ENCODE measurements at regions not wholly inside any gene's neighbourhood (a gene's known extent, or its start where the extent isn't known, plus 50 kb on each side); places are given as distances from the start of the nearest gene placed in this dataset.

DNA sequence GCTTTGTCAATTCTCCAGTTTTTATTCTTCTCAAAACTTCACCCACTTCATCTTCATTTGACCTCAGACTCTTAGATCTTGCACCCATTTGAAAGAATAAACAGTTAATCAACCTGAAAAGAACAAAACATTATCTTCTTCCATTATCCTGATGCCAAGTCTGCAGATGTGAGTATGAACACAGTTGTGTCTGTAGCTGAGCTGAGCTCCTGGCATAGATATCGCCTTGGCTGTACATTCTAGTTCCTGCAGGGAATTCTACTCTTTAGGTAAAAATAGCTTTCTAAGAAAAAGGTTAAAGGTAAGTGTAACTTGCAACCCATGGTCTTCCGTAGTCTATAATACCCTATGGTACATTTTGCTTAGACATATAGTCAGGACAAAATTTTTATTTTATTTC, 169.7 kb downstream of the KCNA5 start:
- Mint-ChIP-seq H3K36me3 (no peaks in the 10 kb centered on the region), H3K27me3 (peaks cover 6 to 25% of the 10 kb centered on the region in 2 donors), H3K9me3 (no peaks in the 10 kb centered on the region), H3K4me1 (no peaks in the 10 kb centered on the region), H3K4me3 (no peak overlapping the region), H3K27ac (no peak overlapping the region)
- ATAC-seq (replicated peaks): no peak
- no peak for DNase-seq

DNA sequence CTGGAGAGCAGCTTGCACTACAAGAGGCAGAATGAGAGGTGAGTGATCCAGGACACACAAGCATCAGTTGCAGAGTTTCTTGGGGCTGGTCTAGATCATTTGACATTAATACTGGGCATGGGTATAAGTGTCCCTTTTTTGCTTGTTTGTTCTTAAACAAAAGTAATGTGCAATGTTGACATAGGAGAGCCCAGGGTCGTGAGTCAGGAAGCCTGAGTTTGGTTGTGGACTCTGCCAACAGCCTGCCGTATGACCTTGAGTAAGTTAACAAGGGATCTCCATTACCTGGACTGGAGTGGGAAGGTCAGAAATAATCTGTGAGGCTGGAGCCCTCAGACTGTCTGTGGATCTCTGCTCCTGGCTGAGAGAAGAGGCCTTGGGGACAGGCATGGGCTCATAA, 170.3 kb downstream of the KCNA5 start:
- Mint-ChIP-seq H3K4me1 (no peaks in the 10 kb centered on the region), H3K27me3 (peaks cover 6 to 21% of the 10 kb centered on the region in 2 donors), H3K9me3 (no peaks in the 10 kb centered on the region), H3K27ac (no peak overlapping the region), H3K36me3 (no peaks in the 10 kb centered on the region), H3K4me3 (no peak overlapping the region)
- ATAC-seq (replicated peaks): no peak
- no peak for DNase-seq

DNA sequence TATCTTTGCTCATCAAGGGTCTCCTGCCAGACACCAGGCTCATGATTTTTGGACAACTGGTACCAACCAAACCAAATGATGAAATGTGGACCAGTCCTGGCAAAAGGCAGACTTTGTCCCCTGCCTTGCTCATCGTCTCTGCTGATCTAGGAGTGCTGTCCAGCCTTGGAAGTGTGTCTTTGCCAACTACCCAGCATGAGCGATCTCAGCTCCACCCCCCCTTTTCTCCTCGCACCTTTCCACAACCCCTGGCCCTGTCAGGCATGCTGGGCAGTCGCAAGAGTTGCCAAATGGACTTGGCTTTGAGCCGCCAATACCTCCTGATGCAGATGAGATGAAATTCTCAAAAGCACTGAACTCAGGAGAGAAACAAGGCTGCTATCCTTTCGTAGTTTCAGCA, 174.3 kb downstream of the KCNA5 start:
- Mint-ChIP-seq H3K4me3 (no peak overlapping the region), H3K36me3 (no peaks in the 10 kb centered on the region), H3K27ac (no peak overlapping the region), H3K9me3 (no peaks in the 10 kb centered on the region), H3K4me1 (no peaks in the 10 kb centered on the region), H3K27me3 (peaks cover 10 to 23% of the 10 kb centered on the region in 2 donors)
- ATAC-seq (replicated peaks): no peak
- no peak for DNase-seq

DNA sequence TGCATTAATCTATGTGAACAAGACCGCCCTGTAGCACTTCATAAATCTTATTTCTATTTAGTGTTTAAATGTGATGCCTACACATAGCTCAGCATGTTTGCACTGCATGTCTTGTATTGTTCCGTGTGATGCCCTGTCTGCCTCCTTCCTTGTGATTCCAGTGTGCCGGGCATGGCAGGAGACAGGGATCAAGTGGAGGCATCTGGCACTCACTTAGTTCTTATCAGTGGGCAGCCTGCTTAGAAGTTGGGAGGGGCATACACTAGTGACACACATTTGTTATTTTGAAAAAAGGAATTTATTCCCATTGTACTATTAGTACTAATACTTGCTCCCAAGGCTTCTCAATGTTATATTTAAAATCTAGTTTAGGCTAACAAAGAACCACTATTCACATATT, 176.4 kb downstream of the KCNA5 start:
- no peak for ATAC-seq (replicated peaks)
- no peak overlapping the region for H3K27ac Mint-ChIP-seq
- no peak overlapping the region for H3K4me3 Mint-ChIP-seq
- DNase-seq: no peak
- H3K9me3 Mint-ChIP-seq: no peaks in the 10 kb centered on the region
- H3K27me3 Mint-ChIP-seq: peaks cover 4 to 21% of the 10 kb centered on the region in 2 donors
- no peaks in the 10 kb centered on the region for H3K4me1 Mint-ChIP-seq
- no peaks in the 10 kb centered on the region for H3K36me3 Mint-ChIP-seq

DNA sequence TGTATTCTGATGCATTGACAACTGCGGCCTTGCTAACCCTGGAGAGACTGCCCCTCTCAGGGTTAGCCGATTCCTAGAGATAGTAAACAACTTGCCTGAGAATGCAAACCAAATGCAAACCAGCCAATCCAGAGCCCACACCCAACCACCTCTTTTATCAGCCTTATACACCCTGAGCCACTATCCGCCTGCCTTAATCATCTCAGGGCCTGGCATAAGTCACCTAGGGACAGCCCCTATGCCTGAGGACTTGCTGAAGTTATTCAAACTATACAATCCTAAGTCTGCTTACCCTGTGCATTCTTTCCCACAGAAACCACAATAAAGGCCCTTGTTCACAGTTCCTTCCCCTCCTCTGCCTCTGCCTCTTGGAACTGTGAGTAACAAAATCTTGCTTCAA, 177.2 kb downstream of the KCNA5 start:
- H3K9me3 Mint-ChIP-seq: no peaks in the 10 kb centered on the region
- ATAC-seq (replicated peaks) (peak; percentile 84 to 92), DNase-seq (no peak)
- no peak overlapping the region for H3K4me3 Mint-ChIP-seq
- H3K36me3 Mint-ChIP-seq: no peaks in the 10 kb centered on the region
- H3K4me1 Mint-ChIP-seq: no peaks in the 10 kb centered on the region
- peaks cover 4 to 20% of the 10 kb centered on the region in 2 donors for H3K27me3 Mint-ChIP-seq
- no peak overlapping the region for H3K27ac Mint-ChIP-seq

DNA sequence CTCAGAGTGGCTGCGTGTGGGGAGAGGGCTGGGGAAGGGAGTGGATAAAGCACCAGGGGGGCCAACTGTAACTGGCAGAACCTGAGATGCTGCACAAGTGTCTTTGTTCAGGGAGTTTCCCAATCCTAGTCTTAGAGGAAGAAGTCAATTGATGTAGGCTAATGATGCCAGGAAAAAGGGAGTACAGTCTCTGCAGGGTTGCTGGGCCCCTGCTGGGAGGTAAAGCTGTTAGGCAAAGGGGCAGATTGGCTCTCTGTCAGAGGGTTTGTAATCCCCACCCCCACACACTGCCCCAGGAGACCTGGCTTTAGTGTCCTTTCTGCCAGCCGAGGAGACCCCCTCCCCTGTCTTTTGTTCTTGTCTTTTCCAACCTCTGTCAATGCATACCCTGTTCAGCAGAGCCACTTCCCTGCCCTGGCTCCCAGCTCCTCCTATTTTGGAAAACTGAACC, 178.4 kb downstream of the KCNA5 start:
- H3K27ac Mint-ChIP-seq: no peak overlapping the region

DNA sequence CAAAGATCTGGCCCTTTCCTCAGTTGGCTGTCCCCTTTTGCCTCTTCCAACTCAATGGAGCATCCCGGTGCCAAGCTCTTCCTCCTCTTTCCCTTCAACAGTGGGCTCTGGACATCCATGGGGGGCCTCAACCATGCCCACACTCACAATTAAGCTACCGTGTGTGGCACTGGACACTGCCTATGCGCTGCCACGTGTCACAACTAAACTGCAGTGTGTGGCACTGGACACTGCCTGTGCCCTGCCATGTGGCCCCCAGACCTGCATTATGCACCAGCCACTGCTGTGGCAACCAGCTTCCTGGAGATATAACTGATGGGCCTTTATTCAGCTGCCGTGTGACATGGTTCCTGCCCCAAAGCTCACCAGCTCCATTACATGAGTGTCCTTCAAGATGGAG, 179.1 kb downstream of the KCNA5 start:
- H3K9me3 Mint-ChIP-seq: no peaks in the 10 kb centered on the region
- no peak overlapping the region for H3K27ac Mint-ChIP-seq
- H3K4me3 Mint-ChIP-seq: no peak overlapping the region
- no peak for ATAC-seq (replicated peaks)
- no peak for DNase-seq
- peaks cover 4 to 14% of the 10 kb centered on the region in 2 donors for H3K27me3 Mint-ChIP-seq
- H3K36me3 Mint-ChIP-seq: no peaks in the 10 kb centered on the region
- no peaks in the 10 kb centered on the region for H3K4me1 Mint-ChIP-seq

More for the DNA sequence above, 178.4 kb downstream of the KCNA5 start:
- DNase-seq (no peak), ATAC-seq (replicated peaks) (no peak)
- no peaks in the 10 kb centered on the region for H3K36me3 Mint-ChIP-seq
- H3K9me3 Mint-ChIP-seq: no peaks in the 10 kb centered on the region
- peaks cover 4 to 14% of the 10 kb centered on the region in 2 donors for H3K27me3 Mint-ChIP-seq
- H3K4me3 Mint-ChIP-seq: no peak overlapping the region
- H3K4me1 Mint-ChIP-seq: no peaks in the 10 kb centered on the region

DNA sequence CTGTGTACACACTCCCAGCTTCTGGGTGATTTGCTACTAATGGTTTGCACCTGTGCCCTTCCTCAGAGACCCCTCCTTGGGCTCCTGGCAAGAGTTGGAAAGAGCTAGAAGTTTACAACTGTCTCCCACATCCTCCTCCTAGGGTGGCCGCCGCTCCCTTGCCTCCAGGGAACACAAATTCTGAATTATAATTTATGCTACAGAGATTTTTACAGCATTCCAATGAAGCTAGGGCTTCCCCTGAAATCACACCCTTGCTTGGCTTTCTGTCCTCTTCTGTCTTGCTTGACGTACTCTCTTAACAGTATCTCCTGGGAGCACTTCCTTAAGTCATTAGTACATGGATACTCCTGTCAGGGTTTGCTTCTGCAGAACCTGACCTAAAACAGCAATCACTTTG, 180.2 kb downstream of the KCNA5 start:
- no peaks in the 10 kb centered on the region for H3K36me3 Mint-ChIP-seq
- peaks cover 4 to 14% of the 10 kb centered on the region in 2 donors for H3K27me3 Mint-ChIP-seq
- no peaks in the 10 kb centered on the region for H3K4me1 Mint-ChIP-seq
- no peak for DNase-seq
- H3K9me3 Mint-ChIP-seq: peaks cover 0 to 1% of the 10 kb centered on the region in 2 donors
- no peak overlapping the region for H3K4me3 Mint-ChIP-seq
- ATAC-seq (replicated peaks): no peak
- no peak overlapping the region for H3K27ac Mint-ChIP-seq

DNA sequence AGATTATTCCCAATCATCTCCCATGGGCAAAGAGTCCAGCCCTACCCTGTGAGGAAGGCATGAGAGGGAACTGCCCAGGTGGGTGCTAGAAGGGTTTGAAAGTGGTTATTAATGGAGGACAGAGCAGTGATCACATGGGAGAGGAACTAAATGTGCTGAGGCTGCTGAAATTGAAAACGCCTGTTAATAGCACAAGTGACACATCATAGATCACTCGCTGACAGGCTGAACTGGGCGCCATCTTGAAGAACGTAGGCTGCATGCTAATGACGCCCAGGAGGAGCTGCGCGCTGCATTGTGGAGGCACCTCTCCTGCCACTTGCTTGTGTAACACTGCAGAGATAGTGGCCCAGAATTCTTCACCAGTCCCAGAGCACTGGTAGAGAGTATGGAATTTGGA, 182.9 kb downstream of the KCNA5 start:
- Mint-ChIP-seq H3K36me3 (no peaks in the 10 kb centered on the region), H3K27ac (no peak overlapping the region)

DNA sequence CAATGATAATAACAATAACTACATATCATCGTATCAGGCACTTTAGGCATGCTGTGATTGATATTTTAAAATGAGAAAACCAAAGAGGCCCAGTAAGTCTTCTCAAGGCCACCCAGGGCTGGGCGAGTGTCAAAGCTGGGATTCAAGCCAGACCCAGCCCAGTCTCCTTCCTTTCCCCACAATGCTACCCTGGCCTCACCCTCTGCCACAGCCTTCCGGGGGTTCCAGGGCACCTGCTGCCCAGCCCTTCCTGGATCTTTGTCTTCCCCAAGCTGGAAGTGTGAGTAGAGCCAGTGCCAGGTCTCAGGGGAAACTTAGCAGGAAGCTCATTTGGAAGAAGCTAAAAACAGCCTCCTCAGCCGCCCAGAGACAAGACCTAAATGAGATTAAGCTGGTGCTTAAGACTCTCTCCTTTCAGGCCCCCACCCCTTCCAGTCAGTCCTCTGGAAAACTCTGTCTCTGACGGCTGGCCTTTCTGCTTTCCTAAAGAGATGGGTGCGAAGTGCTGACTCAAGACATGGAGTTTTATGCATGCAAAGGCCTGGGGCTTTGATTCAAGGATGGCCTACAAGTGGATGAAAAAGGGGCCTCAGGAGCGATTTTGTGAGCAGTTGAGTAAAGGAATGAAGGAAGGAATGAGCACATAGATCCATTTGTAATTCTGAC, 184.2 kb downstream of the KCNA5 start:
- H3K36me3 Mint-ChIP-seq: no peaks in the 10 kb centered on the region
- H3K27ac Mint-ChIP-seq: peak overlapping the region; percentile 33
- peaks cover 5 to 6% of the 10 kb centered on the region in 2 donors for H3K27me3 Mint-ChIP-seq
- H3K4me3 Mint-ChIP-seq: no peak overlapping the region
- ATAC-seq (replicated peaks) (no peak), DNase-seq (no peak)
- peaks cover 0 to 3% of the 10 kb centered on the region in 2 donors for H3K9me3 Mint-ChIP-seq
- no peaks in the 10 kb centered on the region for H3K4me1 Mint-ChIP-seq

More for the DNA sequence above, 182.9 kb downstream of the KCNA5 start:
- peaks cover 0 to 8% of the 10 kb centered on the region in 2 donors for H3K27me3 Mint-ChIP-seq
- H3K4me3 Mint-ChIP-seq: no peak overlapping the region
- H3K4me1 Mint-ChIP-seq: no peaks in the 10 kb centered on the region
- no peak for ATAC-seq (replicated peaks)
- H3K9me3 Mint-ChIP-seq: peaks cover 0 to 3% of the 10 kb centered on the region in 2 donors
- no peak for DNase-seq

DNA sequence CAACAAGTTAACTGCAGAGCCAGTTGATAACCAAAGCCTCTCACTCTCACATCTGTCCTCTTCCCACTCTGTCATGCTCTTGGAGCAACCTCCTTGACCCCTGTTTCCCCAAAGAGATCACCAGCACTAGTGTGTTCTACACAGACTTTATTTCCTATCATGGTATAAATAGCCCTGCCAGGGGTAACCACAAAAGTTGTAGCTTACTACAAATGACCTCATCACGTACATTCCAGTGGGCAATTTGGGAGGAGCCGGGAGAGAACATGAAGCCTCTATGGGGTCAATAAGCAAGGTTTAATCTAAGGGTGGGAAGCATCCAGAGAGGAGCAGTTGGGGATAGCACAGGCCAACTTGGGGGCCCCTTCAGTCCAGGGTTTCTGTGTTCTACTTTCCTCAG, 186.5 kb downstream of the KCNA5 start:
- H3K4me1 Mint-ChIP-seq: no peaks in the 10 kb centered on the region
- no peak for DNase-seq

DNA sequence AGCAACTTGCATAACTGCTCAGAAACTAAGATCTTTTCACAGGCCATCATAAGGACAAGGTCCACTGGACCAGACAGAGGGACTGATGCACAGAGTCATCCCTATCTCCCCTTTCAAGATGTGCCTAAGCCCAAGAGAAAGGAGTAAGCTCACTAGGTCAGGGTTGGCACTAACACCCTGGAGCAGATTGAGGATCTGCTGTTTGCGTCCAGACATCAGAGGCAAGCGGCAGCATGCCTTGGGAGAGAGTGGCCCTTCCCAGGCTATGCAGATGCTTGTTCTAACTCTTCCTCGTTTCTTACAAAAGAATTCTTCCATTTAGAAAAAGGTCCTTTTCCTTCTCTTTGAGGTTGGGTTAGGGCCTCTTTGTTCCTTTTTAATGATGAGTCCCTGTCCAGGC, 187.2 kb downstream of the KCNA5 start:
- no peak overlapping the region for H3K27ac Mint-ChIP-seq
- no peaks in the 10 kb centered on the region for H3K4me1 Mint-ChIP-seq
- DNase-seq (no peak), ATAC-seq (replicated peaks) (no peak)
- peaks cover 0 to 3% of the 10 kb centered on the region in 2 donors for H3K9me3 Mint-ChIP-seq
- no peak overlapping the region for H3K4me3 Mint-ChIP-seq
- peaks cover 15 to 22% of the 10 kb centered on the region in 2 donors for H3K27me3 Mint-ChIP-seq
- H3K36me3 Mint-ChIP-seq: no peaks in the 10 kb centered on the region

More for the DNA sequence above, 186.5 kb downstream of the KCNA5 start:
- Mint-ChIP-seq H3K36me3 (no peaks in the 10 kb centered on the region), H3K9me3 (peaks cover 0 to 3% of the 10 kb centered on the region in 2 donors), H3K4me3 (no peak overlapping the region), H3K27me3 (peaks cover 15 to 17% of the 10 kb centered on the region in 2 donors), H3K27ac (no peak overlapping the region)
- no peak for ATAC-seq (replicated peaks)

DNA sequence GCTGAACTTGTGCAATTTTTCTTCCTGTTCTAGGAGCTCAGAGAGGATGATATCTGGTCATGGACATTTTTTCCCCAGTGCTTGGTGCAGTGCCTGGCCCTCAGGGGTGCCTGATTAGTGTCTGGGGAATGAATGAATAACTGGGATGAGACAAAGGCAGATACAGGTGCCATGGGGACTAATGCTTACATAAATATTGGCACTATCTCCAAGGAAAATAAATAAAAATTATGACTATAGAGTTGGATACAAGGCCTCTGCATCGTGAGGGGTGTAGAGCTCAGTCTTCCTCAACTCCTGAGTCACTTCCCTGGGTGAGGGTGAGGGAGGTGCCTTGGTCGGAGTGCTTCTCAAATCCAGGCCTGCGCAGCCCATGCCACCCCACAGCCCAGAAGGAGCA, 188.6 kb downstream of the KCNA5 start:
- DNase-seq: no peak
- Mint-ChIP-seq H3K27ac (no peak overlapping the region), H3K4me1 (no peaks in the 10 kb centered on the region), H3K36me3 (no peaks in the 10 kb centered on the region), H3K9me3 (peaks cover 0 to 3% of the 10 kb centered on the region in 2 donors), H3K4me3 (no peak overlapping the region), H3K27me3 (peaks cover 15 to 22% of the 10 kb centered on the region in 2 donors)
- ATAC-seq (replicated peaks): no peak

DNA sequence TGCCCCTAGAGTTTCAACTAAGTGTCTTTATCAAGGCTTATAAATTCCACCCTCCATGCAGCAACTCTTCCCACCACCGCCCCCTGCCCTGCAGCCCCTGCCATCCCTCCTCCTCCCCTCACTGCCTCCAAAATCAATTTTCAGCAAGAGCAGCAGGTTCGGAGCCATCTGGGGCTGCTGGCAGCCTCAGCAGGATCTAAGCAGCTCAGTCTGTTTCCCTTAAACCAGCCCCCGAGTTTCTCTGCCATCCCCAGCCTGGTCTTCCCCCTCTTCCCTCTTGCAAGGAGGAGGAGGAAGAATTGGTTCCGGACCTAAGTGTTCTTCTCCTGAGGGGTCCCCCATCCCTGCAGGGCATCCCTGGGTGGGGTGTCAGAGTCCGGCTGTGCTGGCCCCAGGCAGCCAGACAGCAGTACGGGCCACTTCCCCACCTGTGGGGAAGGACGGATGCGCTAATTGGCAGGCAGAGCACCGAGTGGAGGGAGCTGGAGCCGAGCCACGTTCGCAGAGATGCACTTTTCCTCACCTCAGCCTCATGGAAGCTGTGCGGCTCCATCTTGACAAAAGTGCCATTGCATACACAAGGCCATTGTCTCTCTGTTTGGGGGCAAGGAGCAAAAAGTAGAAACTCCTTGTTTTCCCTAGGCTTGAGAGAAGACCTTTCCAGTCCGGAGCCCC, 189.3 kb downstream of the KCNA5 start:
- Mint-ChIP-seq H3K27ac (no peak overlapping the region), H3K27me3 (peaks cover 15 to 26% of the 10 kb centered on the region in 2 donors), H3K4me1 (no peaks in the 10 kb centered on the region), H3K4me3 (no peak overlapping the region), H3K36me3 (no peaks in the 10 kb centered on the region), H3K9me3 (peaks cover 0 to 3% of the 10 kb centered on the region in 2 donors)
- no peak for DNase-seq
- no peak for ATAC-seq (replicated peaks)

DNA sequence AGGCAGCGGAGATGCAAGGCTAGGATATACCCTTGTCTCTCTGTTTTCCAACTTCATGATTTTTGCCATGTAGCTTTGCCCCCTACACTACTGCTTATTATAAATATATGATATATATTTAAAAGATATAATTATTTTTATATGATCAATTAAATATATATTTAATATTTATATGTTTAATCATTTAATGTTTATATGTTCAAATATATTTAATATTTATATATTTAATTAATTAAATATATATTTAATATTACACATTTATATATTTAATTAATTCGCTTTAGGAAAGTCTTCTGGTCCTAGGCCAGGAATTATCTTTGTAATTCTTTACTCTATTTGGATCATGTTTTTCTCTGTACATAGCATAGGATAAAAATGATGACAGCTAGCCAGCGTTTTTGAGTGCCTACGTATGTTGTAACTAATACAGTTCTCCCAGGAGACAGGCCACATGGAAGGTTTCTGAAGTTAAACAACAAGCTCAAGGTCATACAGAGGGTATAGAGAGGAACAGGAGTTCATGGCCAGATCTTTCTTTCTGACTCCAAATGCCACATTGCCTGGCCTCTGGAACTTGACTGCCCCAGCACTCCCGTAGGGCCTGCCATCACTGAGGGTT, 192.5 kb downstream of the KCNA5 start:
- H3K4me1 Mint-ChIP-seq: no peaks in the 10 kb centered on the region
- ATAC-seq (replicated peaks) (no peak), DNase-seq (no peak)
- no peaks in the 10 kb centered on the region for H3K9me3 Mint-ChIP-seq
- no peak overlapping the region for H3K4me3 Mint-ChIP-seq
- H3K27me3 Mint-ChIP-seq: peaks cover 18 to 26% of the 10 kb centered on the region in 2 donors
- H3K36me3 Mint-ChIP-seq: no peaks in the 10 kb centered on the region
- H3K27ac Mint-ChIP-seq: no peak overlapping the region
